GM23338 (cell line): ENCODE measurements at regions not wholly inside any gene's neighbourhood (a gene's known extent, or its start where the extent isn't known, plus 50 kb on each side); places are given as distances from the start of the nearest gene placed in this dataset.

Experiments
- ATAC-seq: fragments of 200-7000 bp; cut with Tn5 transposase; 3 replicates; pipeline ENCODE4 v1.9.1; 2020
- DNase-seq: peaks from one replicate; pipeline ENCODE4 v3.0.0-alpha.2; 2015; ENCODE audit warnings: low spot score
- H2AFZ ChIP-seq: fragments of 200-600 bp; sonication (generic); 2 replicates; pipeline ENCODE4 v1.8.0; 2016; ENCODE audit warnings: antibody characterized with exemption, mild to moderate bottlenecking, moderate library complexity
- H3F3A ChIP-seq: fragments of 200-600 bp; sonication (generic); replicated peaks from 2 replicates; pipeline ENCODE4 v1.8.0; 2017; ENCODE audit warnings: antibody characterized with exemption, mixed run types, low read depth
- H3K27ac ChIP-seq: fragments of 200-600 bp; sonication (generic); 2 replicates; pipeline ENCODE4 v1.6.1; 2016; ENCODE audit warnings: low read depth
- H3K27me3 ChIP-seq: fragments of 200-600 bp; sonication (generic); 2 replicates; pipeline ENCODE4 v1.8.0; 2016; ENCODE audit warnings: mild to moderate bottlenecking, mixed run types, moderate library complexity; ENCODE audit not compliant: insufficient read depth
- H3K36me3 ChIP-seq: fragments of 200-600 bp; sonication (generic); 2 replicates; pipeline ENCODE4 v1.8.0; 2016; ENCODE audit warnings: mild to moderate bottlenecking; ENCODE audit not compliant: insufficient read depth
- H3K4me1 ChIP-seq: fragments of 200-600 bp; sonication (generic); 2 replicates; pipeline ENCODE4 v1.8.0; 2016; ENCODE audit warnings: mild to moderate bottlenecking, moderate library complexity; ENCODE audit not compliant: insufficient read depth
- H3K4me2 ChIP-seq: fragments of 200-600 bp; sonication (generic); 2 replicates; pipeline ENCODE4 v1.7.1; 2017; ENCODE audit warnings: mixed run types
- H3K4me3 ChIP-seq: fragments of 200-600 bp; sonication (generic); 2 replicates; pipeline ENCODE4 v1.6.1; 2016; ENCODE audit warnings: mixed run types
- H3K79me2 ChIP-seq: fragments of 200-600 bp; sonication (generic); replicated peaks from 2 replicates; pipeline ENCODE4 v1.8.0; 2017; ENCODE audit warnings: mild to moderate bottlenecking; ENCODE audit not compliant: insufficient read depth
- H3K9me2 ChIP-seq: fragments of 200-600 bp; sonication (generic); 2 replicates; pipeline ENCODE4 v1.8.0; 2017; ENCODE audit not compliant: insufficient read depth
- H4K20me1 ChIP-seq: fragments of 200-600 bp; sonication (generic); replicated peaks from 2 replicates; pipeline ENCODE4 v1.8.0; 2017; ENCODE audit warnings: mild to moderate bottlenecking; ENCODE audit not compliant: insufficient read depth
- H3K27ac Mint-ChIP-seq: 2 replicates; pipeline ENCODE4 v1.8.0; 2020; ENCODE audit warnings: inconsistent platforms, mild to moderate bottlenecking, moderate library complexity, mixed read lengths
- H3K27me3 Mint-ChIP-seq: 3 replicates; pipeline ENCODE4 v1.8.0; 2022; ENCODE audit warnings: low read depth, mild to moderate bottlenecking, moderate library complexity, mixed read lengths, inconsistent platforms; ENCODE audit not compliant: insufficient read depth, poor library complexity
- H3K36me3 Mint-ChIP-seq: 3 replicates; pipeline ENCODE4 v1.8.0; 2021; ENCODE audit warnings: low read depth, mild to moderate bottlenecking, inconsistent platforms, moderate library complexity, mixed read lengths
- H3K4me1 Mint-ChIP-seq: 3 replicates; pipeline ENCODE4 v1.8.0; 2020; ENCODE audit warnings: mild to moderate bottlenecking, inconsistent platforms, mixed read lengths
- H3K4me3 Mint-ChIP-seq: 3 replicates; pipeline ENCODE4 v1.8.0; 2021; ENCODE audit warnings: moderate library complexity, mild to moderate bottlenecking, inconsistent platforms, mixed read lengths
- H3K9me3 Mint-ChIP-seq: 3 replicates; pipeline ENCODE4 v1.8.0; 2020; ENCODE audit warnings: moderate library complexity, mild to moderate bottlenecking, inconsistent platforms, mixed read lengths
- CTCF ChIP-seq, 2 experiments: fragments of 200-600 bp in 1 of 2; sonication (generic) in 1 of 2; conservative IDR thresholded peaks; 2 replicates each; pipeline versions ENCODE4 v1.5.1 to v1.6.1; 2016 to 2017; ENCODE audit warnings: antibody characterized with exemption in 2 of 2, low read depth in 2 of 2, mild to moderate bottlenecking in 2 of 2, moderate library complexity in 1 of 2
- EZH2phosphoT487 ChIP-seq: fragments of 200-600 bp; sonication (generic); IDR thresholded peaks from one replicate; pipeline ENCODE4 v1.8.1; 2018; ENCODE audit warnings: antibody characterized with exemption; ENCODE audit not compliant: unreplicated experiment
- STAT1 ChIP-seq: IDR thresholded peaks from one replicate; pipeline ENCODE4 v1.6.1; 2016; ENCODE audit warnings: antibody characterized with exemption; ENCODE audit not compliant: unreplicated experiment
- ZNF114 ChIP-seq: fragments of 250-450 bp; sonication (Bioruptor Pico); IDR thresholded peaks from 2 replicates; pipeline ENCODE4 v1.5.0; 2020; ENCODE audit warnings: mild to moderate bottlenecking, moderate library complexity
- ZNF331 ChIP-seq: fragments of 250-450 bp; sonication (Bioruptor Pico); IDR thresholded peaks from 2 replicates; pipeline ENCODE4 v1.5.0; 2020; ENCODE audit warnings: low read depth, mild to moderate bottlenecking, moderate library complexity
- TF ChIP-seq, protein P1 (sequence below): fragments of 250-450 bp; sonication (Bioruptor Pico); IDR thresholded peaks from 2 replicates; pipeline ENCODE4 v1.5.0; 2020; ENCODE audit warnings: mild to moderate bottlenecking, moderate library complexity
- TF ChIP-seq, protein P2 (sequence below): IDR thresholded peaks from 2 replicates; pipeline ENCODE4 v1.6.1; 2016; ENCODE audit warnings: antibody characterized with exemption

- TF ChIP-seq CTCF (conservative IDR thresholded peaks at IDR 0.05; ENCODE audit: low read depth in 2 of 2) (no peak), EZH2phosphoT487 (no peak), ZNF114 (CRISPR knock-in tag) (no peak)
Observed at GRCh38 chr15:46670258-46670657, 1035.4 kb downstream of the SQOR start (continued).

GRCh38 chr15:46671336-46671735 lies 1036.5 kb downstream of the SQOR start:
- Histone ChIP-seq H3K4me2 (no peak overlapping the region), H3F3A (no peaks in the 10 kb centered on the region), H3K4me3 (no peak overlapping the region), H3K9me2 (peaks cover 6% of the 10 kb centered on the region; the same call in 1 of the 2 replicates), H3K27ac (no peak overlapping the region), H3K27me3 (no peaks in the 10 kb centered on the region), H3K4me1 (no peaks in the 10 kb centered on the region), H3K79me2 (no peaks in the 10 kb centered on the region), H3K36me3 (no peaks in the 10 kb centered on the region), H4K20me1 (no peaks in the 10 kb centered on the region), H2AFZ (no peak overlapping the region)
- TF ChIP-seq STAT1 (no peak), ZNF114 (CRISPR knock-in tag) (no peak), ZNF331 (CRISPR knock-in tag) (no peak)
- TF ChIP-seq, protein P1, sequence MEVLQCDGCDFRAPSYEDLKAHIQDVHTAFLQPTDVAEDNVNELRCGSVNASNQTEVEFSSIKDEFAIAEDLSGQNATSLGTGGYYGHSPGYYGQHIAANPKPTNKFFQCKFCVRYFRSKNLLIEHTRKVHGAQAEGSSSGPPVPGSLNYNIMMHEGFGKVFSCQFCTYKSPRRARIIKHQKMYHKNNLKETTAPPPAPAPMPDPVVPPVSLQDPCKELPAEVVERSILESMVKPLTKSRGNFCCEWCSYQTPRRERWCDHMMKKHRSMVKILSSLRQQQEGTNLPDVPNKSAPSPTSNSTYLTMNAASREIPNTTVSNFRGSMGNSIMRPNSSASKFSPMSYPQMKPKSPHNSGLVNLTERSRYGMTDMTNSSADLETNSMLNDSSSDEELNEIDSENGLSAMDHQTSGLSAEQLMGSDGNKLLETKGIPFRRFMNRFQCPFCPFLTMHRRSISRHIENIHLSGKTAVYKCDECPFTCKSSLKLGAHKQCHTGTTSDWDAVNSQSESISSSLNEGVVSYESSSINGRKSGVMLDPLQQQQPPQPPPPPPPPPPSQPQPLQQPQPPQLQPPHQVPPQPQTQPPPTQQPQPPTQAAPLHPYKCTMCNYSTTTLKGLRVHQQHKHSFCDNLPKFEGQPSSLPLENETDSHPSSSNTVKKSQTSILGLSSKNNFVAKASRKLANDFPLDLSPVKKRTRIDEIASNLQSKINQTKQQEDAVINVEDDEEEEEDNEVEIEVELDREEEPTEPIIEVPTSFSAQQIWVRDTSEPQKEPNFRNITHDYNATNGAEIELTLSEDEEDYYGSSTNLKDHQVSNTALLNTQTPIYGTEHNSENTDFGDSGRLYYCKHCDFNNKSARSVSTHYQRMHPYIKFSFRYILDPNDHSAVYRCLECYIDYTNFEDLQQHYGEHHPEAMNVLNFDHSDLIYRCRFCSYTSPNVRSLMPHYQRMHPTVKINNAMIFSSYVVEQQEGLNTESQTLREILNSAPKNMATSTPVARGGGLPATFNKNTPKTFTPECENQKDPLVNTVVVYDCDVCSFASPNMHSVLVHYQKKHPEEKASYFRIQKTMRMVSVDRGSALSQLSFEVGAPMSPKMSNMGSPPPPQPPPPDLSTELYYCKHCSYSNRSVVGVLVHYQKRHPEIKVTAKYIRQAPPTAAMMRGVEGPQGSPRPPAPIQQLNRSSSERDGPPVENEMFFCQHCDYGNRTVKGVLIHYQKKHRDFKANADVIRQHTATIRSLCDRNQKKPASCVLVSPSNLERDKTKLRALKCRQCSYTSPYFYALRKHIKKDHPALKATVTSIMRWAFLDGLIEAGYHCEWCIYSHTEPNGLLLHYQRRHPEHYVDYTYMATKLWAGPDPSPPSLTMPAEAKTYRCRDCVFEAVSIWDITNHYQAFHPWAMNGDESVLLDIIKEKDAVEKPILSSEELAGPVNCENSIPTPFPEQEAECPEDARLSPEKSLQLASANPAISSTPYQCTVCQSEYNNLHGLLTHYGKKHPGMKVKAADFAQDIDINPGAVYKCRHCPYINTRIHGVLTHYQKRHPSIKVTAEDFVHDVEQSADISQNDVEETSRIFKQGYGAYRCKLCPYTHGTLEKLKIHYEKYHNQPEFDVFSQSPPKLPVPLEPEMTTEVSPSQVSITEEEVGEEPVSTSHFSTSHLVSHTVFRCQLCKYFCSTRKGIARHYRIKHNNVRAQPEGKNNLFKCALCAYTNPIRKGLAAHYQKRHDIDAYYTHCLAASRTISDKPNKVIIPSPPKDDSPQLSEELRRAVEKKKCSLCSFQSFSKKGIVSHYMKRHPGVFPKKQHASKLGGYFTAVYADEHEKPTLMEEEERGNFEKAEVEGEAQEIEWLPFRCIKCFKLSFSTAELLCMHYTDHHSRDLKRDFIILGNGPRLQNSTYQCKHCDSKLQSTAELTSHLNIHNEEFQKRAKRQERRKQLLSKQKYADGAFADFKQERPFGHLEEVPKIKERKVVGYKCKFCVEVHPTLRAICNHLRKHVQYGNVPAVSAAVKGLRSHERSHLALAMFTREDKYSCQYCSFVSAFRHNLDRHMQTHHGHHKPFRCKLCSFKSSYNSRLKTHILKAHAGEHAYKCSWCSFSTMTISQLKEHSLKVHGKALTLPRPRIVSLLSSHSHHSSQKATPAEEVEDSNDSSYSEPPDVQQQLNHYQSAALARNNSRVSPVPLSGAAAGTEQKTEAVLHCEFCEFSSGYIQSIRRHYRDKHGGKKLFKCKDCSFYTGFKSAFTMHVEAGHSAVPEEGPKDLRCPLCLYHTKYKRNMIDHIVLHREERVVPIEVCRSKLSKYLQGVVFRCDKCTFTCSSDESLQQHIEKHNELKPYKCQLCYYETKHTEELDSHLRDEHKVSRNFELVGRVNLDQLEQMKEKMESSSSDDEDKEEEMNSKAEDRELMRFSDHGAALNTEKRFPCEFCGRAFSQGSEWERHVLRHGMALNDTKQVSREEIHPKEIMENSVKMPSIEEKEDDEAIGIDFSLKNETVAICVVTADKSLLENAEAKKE = no peak
- TF ChIP-seq, protein P2, sequence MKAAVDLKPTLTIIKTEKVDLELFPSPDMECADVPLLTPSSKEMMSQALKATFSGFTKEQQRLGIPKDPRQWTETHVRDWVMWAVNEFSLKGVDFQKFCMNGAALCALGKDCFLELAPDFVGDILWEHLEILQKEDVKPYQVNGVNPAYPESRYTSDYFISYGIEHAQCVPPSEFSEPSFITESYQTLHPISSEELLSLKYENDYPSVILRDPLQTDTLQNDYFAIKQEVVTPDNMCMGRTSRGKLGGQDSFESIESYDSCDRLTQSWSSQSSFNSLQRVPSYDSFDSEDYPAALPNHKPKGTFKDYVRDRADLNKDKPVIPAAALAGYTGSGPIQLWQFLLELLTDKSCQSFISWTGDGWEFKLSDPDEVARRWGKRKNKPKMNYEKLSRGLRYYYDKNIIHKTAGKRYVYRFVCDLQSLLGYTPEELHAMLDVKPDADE = no peak
- H3K27ac Mint-ChIP-seq = no peak overlapping the region
- DNase-seq = no peak
- no peaks in the 10 kb centered on the region for H3K4me1 Mint-ChIP-seq
- peaks cover 2% of the 10 kb centered on the region for H3K27me3 Mint-ChIP-seq
- ATAC-seq = no peak
- H3K4me3 Mint-ChIP-seq = no peak overlapping the region
- H3K36me3 Mint-ChIP-seq = no peaks in the 10 kb centered on the region
- peaks cover 44% of the 10 kb centered on the region for H3K9me3 Mint-ChIP-seq
